ENCODE measurements at regions not wholly inside any gene's neighbourhood (a gene's known extent, or its start where the extent isn't known, plus 50 kb on each side); places are given as distances from the start of the nearest gene placed in this dataset.

- DNase-seq (ENCODE audit: low read depth in 2 of 2), result no peak
Measured at GRCh38 chr10:29757551-29758297, 123.0 kb upstream of the SVIL start.

GRCh38 chr10:29756451-29756850 lies 121.7 kb upstream of the SVIL start:
- DNase-seq (ENCODE audit: low read depth in 2 of 2), result no peak

- no peak for DNase-seq (ENCODE audit: low read depth in 2 of 2)
Measured at GRCh38 chr10:29753283-29753682, 118.5 kb upstream of the SVIL start.

- DNase-seq (ENCODE audit: low read depth in 2 of 2), result no peak
Measured at GRCh38 chr10:29751684-29752083, 116.9 kb upstream of the SVIL start.

GRCh38 chr10:29751240-29751639 lies 116.5 kb upstream of the SVIL start:
- DNase-seq (ENCODE audit: low read depth in 2 of 2), result no peak

GRCh38 chr10:29749150-29749549 lies 114.4 kb upstream of the SVIL start:
- no peak for DNase-seq (ENCODE audit: low read depth in 2 of 2)

GRCh38 chr10:29748109-29748650 lies 113.4 kb upstream of the SVIL start:
- DNase-seq (ENCODE audit: low read depth in 2 of 2), result no peak

GRCh38 chr10:29746080-29746797 lies 111.5 kb upstream of the SVIL start:
- DNase-seq (ENCODE audit: low read depth in 2 of 2), result no peak

- no peak for DNase-seq (ENCODE audit: low read depth in 2 of 2)
Measured at GRCh38 chr10:29740981-29741545, 106.3 kb upstream of the SVIL start.

GRCh38 chr10:29738341-29738740 lies 103.6 kb upstream of the SVIL start:
- no peak for DNase-seq (ENCODE audit: low read depth in 2 of 2)

- no peak for DNase-seq (ENCODE audit: low read depth in 2 of 2)
Measured at GRCh38 chr10:29737074-29737593, 102.4 kb upstream of the SVIL start.

- DNase-seq (ENCODE audit: low read depth in 2 of 2), result peak in 1 of 2 donors; percentile 1
Measured at GRCh38 chr10:29736366-29737073, 101.7 kb upstream of the SVIL start.

- peak; percentile 67 to 73 for DNase-seq (ENCODE audit: low read depth in 2 of 2)
Measured at GRCh38 chr10:29735628-29736365, 101.0 kb upstream of the SVIL start.

GRCh38 chr10:29734962-29735627 lies 100.3 kb upstream of the SVIL start:
- peak in 1 of 2 donors; percentile 9 for DNase-seq (ENCODE audit: low read depth in 2 of 2)

GRCh38 chr10:29734640-29734961 lies 99.8 kb upstream of the SVIL start:
- no peak for DNase-seq (ENCODE audit: low read depth in 2 of 2)

- no peak for DNase-seq (ENCODE audit: low read depth in 2 of 2)
Measured at GRCh38 chr10:29733323-29733722, 98.6 kb upstream of the SVIL start.

GRCh38 chr10:29732918-29733317 lies 98.1 kb upstream of the SVIL start:
- DNase-seq (ENCODE audit: low read depth in 2 of 2), result no peak

GRCh38 chr10:29731760-29732159 lies 97.0 kb upstream of the SVIL start:
- no peak for DNase-seq (ENCODE audit: low read depth in 2 of 2)

GRCh38 chr10:29730969-29731368 lies 96.2 kb upstream of the SVIL start:
- no peak for DNase-seq (ENCODE audit: low read depth in 2 of 2)

- DNase-seq (ENCODE audit: low read depth in 2 of 2), result no peak
Measured at GRCh38 chr10:29730458-29730857, 95.7 kb upstream of the SVIL start.

Measured in activated CD8-positive, alpha-beta memory T cell treated with anti-CD3 and anti-CD28 coated beads for 4 hours (primary cell).